Esophagus squamous epithelium (tissue), 4 donors: ENCODE measurements at regions not wholly inside any gene's neighbourhood (a gene's known extent, or its start where the extent isn't known, plus 50 kb on each side); places are given as distances from the start of the nearest gene placed in this dataset.

Source experiments
- CTCF ChIP-seq, 6 experiments: fragments of 450-650 bp in 4 of 6; fragments of 200-600 bp in 2 of 6; sonication (generic) in 2 of 6; IDR thresholded peaks; one replicate each; pipeline ENCODE4 v1.5.1; 2016 to 2019; ENCODE audit warnings: antibody characterized with exemption in 6 of 6, mild to moderate bottlenecking in 4 of 6, moderate library complexity in 4 of 6
- POLR2A ChIP-seq, 4 donors: fragments of 450-650 bp; IDR thresholded peaks; one replicate each; pipeline ENCODE4 v1.6.1; 2017; ENCODE audit warnings: antibody characterized with exemption in 4 of 4, mild to moderate bottlenecking in 4 of 4, moderate library complexity in 3 of 4

- no peak for TF ChIP-seq CTCF (IDR thresholded peaks at IDR 0.05)
- no peak for TF ChIP-seq POLR2A (IDR thresholded peaks at IDR 0.05)
Measured at GRCh38 chr11:130611791-130612251, 163.4 kb downstream of the ADAMTS15 start.
